T-helper 9 cell (primary cell): ENCODE measurements at regions not wholly inside any gene's neighbourhood (a gene's known extent, or its start where the extent isn't known, plus 50 kb on each side); places are given as distances from the start of the nearest gene placed in this dataset.
"Not testable (repeated sequence)": the region's sequence is repeated elsewhere in the genome, so short reads cannot be mapped to it uniquely, and the experiment has no call there.

Experiments used
- DNase-seq: peaks from one replicate; pipeline ENCODE4 v3.0.0-alpha.2; 2020

DNA sequence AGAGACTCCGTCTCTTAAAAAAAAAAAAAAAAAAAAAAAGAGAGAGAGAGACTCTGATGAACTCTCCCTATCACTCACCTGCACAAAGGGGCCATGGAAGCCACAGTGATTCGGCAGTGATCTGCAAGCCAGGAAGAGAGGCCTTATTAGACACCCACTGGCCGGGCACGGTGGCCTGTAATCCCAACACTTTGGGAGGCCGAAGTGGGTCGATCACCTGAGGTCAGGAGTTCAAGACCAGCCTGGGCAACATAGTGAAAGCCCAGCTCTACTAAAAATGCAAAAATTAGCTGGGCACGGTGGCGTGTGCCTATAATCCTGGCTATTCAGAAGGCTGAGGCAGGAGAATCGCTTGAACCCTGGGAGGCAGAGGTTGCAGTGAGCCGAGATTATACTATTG is 198.5 kb upstream of the WSCD1 start:
- DNase-seq = no peak

GRCh38 chr17:5872831-5873230 is 197.3 kb upstream of the WSCD1 start:
- no peak for DNase-seq

GRCh38 chr17:5873781-5874180 is 196.4 kb upstream of the WSCD1 start:
- no peak for DNase-seq

GRCh38 chr17:5874486-5874885 is 195.7 kb upstream of the WSCD1 start:
- no peak for DNase-seq

GRCh38 chr17:5877366-5877765 is 192.8 kb upstream of the WSCD1 start:
- no peak for DNase-seq

- DNase-seq = no peak
These were observed 192.2 kb upstream of the WSCD1 start for GRCh38 chr17:5877948-5878347.

DNA sequence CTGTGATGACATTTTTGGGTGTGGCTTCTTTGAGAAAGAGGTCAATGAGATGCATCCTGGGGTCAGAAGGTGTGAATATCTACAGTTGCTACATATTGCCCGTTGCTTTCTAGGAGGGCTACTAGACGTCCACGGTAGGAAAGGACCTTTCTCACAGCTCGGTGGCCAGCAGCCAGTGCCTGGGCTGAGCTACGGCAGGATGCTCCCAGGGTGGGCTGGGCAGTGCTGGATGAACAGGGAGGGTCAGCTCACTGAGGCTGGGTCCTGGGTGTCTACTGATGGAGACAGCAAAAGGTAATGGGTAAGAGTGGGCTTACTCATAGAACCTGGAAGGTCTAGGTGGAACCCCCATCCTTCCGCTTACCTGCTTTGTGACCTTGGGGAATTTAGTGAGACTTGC is 188.3 kb upstream of the WSCD1 start:
- DNase-seq = no peak

DNA sequence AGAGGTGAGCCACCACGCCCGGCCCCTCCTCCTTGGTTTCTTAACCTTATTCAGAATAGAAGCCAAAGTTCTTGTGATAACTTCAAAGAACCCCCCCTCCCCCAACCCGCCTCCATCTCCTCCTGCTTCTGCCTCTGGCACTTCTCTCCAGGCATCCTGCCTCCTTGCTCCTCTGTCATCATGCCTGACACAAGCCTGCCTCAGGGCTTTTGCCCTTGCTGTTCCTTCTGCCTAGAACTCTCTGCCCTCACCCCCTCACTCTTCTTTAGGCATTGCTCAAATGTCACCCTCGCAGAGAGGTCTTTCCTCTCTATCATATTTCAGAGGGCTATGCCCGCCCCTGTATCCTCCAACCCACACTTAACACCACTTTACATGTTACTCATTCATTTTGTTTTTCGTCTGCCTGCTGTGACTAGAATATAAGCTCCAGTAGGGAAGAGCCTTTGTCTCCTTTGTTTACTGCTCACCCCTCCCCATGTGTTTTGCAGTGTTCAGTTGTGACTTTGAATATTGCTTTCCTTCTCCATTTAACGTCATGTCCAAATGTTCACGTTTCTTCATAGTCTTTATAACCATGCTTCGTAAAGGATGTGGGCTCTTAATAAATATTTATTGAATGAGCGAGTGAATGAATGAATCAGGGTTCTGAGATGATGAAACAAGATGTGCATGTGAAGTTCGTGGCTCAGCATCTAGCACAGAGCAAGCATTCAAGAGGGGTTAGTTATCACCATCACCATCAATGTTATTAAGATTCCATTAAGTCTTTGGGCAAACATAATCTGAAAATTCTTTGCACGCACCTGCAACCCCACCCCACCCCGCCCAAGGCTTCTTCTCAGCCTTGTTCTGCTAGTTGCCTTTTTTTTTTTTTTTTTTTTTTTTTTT is 186.2 kb upstream of the WSCD1 start:
- no peak for DNase-seq

GRCh38 chr17:5885336-5885735 is 184.8 kb upstream of the WSCD1 start:
- DNase-seq = no peak

DNA sequence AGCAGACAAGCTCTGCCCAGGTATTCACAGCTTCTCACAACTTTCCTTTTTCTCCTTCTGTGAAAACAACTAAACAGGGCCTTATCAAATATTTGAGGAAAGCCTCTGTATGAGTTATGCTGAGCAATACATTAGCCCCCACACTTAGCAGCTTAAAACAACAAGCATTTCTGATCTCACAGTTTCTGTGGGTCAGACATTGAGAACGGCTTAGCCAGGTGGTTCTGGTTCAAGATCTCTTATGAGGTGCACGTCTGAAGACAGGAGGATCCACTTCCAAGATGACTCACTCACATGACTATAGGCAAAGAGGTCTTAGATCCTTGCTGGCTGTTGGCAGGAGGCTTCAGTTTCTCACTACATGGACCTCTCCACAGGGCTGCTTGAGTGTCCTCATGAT is 181.4 kb upstream of the WSCD1 start:
- no peak for DNase-seq

GRCh38 chr17:5892921-5893675 is 177.1 kb upstream of the WSCD1 start:
- DNase-seq = no peak

DNA sequence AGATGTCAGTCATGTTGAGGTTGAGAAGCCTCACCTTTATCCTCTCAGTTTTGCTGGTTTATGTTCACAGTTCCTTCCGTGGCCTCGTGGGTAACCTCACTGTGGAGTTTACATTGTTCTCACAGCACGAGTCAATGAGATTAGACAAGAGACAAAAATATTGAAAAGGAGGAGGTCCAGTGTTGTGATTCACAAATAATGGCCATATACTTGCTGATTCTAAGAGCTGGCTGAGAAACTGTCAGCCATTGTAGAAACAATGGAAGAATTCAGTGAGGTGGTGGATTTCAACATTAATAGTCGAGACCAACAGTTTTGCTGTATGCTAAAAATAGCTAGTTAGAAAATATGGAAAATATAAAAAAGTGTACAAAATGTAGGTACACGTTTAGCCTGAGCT is 176.4 kb upstream of the WSCD1 start:
- no peak for DNase-seq

DNA sequence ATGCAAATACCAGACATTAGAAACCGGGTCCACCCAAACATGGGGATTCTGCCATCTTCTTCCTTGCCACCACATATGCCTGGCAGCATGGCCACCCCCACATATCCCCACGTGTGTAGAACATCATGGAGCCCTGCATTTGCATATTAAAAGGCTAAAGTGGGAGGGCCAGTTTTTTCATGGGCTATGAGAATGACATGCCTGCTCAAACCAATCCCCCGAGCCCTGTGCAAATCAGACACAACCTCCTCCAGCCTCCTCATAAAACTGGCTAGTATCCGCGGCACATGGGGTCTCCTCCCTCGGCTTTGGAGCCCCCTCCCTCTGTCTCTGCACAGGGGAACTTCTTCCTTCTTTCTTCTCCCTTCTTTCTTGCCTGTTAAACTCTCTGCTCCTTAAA is 174.9 kb upstream of the WSCD1 start:
- no peak for DNase-seq

DNA sequence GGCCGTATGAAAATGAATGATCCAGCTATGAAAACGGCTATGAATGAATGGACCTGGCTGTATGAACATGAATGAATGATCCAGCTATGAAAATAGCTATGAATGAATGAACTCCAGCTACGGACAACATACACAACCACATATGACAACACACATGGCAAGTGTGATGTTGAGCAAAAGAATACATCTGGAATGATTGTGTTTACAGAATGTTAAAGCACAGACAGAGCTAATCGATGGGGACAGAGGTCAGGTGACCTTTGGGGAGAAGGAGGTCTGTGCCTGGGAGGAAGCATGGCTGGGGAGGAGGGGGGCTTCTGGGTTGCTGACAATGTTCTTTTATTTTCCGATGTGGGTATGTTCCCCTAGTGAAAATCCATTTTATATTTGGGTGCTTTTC is 174.0 kb upstream of the WSCD1 start:
- DNase-seq = no peak

DNA sequence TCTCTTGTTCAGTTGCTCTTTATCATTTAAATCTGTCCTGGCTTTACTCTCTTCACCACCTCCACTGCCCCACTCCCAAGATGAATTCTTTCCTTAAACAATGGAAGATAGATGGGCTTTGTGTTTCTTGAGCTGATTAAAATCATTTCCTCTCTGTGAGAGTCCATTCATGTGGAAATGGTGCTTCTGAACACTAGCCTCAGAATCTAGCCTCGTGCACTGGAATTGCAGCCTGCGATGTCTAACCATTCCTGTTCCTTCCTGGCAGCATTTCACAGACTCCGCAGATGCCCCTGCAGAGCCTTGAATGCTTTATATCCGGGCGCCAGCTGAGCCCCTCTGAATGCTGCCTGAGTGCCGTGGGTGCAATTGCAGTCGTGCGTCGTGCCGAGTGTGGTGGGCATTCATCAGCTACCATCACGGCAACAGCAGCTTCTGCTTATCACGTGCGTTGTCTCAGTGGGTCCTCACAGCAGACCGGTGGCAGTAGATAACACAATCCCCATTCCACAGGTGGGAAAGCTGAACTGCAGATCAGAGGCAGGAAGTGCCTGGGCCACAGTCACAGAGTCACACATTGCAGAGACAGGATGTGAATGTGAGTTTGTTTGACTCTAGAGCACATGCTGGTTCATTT is 172.8 kb upstream of the WSCD1 start:
- DNase-seq = no peak

- not testable (repeated sequence) for DNase-seq
These were observed 172.2 kb upstream of the WSCD1 start for GRCh38 chr17:5897981-5898380.

DNA sequence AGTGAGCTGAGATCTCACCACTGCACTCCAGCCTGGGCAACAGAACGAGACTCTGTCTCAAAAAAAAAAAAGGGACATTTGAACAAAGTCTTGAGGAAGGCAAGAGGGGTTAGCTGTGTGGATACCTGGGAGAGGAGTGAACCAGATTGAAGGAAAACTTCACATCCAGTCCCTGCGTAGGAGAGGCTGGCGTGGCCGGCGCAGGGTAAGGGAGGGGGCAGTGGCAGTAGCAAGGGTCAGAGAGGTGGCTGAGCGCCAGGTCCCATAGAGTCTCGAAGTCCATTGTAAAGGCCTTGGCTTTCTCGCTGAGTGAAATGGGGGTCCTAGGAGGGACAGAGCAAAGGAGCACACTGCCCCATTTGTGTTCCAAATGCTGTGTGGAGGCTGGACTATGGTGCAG is 171.8 kb upstream of the WSCD1 start:
- DNase-seq = no peak

DNA sequence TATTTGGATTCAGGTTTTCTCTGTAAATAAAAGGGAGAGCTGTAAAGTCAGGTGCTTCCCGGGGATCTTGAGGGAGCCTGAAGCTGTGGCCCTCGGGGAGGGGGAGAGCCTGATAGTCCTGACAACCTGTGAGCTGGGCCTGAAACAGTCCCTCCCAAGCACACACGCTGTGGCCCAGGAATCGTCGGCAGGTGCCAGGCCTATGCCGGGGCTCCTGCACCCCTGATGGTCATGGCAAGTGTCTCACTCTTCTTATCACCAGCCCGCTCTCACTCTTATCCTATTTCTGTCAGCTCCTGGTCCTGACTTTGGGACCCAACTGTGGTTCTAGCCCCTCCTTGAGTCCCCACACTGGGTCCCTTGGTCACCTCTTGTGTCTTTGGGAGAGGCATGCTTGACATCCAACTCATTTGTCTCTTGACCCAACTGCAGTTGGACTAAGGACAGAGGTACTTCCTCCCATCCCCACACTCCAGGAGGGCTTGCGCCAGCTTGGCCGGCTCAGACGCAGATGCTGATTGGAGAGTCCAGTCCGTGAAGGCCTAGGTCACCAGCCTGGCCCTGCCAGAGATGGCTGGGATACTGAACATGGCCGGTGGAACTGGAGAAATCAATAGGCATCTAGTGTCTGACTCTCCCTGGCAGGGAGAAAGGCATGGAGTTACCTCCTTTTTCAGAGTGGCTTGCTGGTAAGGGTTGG is 170.5 kb upstream of the WSCD1 start:
- DNase-seq = no peak

GRCh38 chr17:5901731-5902130 is 168.4 kb upstream of the WSCD1 start:
- no peak for DNase-seq

GRCh38 chr17:5902181-5903140 is 167.7 kb upstream of the WSCD1 start:
- DNase-seq = no peak

GRCh38 chr17:5911919-5912318 is 158.3 kb upstream of the WSCD1 start:
- DNase-seq = no peak

DNA sequence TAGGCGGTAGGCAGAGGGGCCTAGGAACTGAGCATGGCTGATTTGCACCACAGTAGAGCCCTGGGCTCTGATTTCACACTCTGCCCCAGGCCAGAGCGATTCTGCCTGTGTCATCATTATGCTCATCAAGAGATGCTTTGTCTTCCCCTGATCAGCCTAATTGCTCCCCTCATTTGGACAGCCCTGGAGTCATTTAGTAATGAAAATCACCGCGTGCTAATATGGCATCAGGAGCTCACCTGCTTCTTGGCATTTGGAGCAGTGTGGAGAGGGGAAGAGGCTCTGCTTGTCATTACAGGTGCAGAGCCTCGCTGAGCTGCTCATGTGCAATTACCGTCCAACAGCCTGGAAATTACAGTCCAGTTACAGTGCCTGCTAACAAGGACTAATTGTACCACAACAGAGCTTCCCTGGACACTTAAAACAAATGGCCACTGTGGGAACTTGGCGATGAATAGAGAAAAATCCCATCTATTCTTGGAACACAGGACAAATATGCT is 157.1 kb upstream of the WSCD1 start:
- no peak for DNase-seq
